GM10248 (cell line): ENCODE measurements at regions not wholly inside any gene's neighbourhood (a gene's known extent, or its start where the extent isn't known, plus 50 kb on each side); places are given as distances from the start of the nearest gene placed in this dataset.

ENCODE experiments used
- CTCF ChIA-PET: fragments of 300-600 bp; sonication (Branson Sonifier 250); formaldehyde crosslinking; extraction: SDS; loops from one replicate; lab custom pipeline; 2021; ENCODE audit warnings: antibody characterized with exemption; lab: Yijun Ruan, JAX
- POLR2A ChIA-PET: fragments of 350-650 bp; sonication (Branson Sonifier 250); formaldehyde crosslinking; extraction: SDS; loops from one replicate; lab custom pipeline; 2020; ENCODE audit warnings: antibody characterized with exemption; lab: Yijun Ruan, JAX
- DNase-seq: peaks from one replicate; pipeline ENCODE4 v3.0.0; 2012; ENCODE audit errors: extremely low spot score
- TF ChIP-seq, protein P1 (sequence below): IDR thresholded peaks from 2 replicates; pipeline ENCODE4 v1.5.1; 2012; ENCODE audit warnings: mild to moderate bottlenecking, low read depth; ENCODE audit errors: extremely low read depth, missing control alignments, control extremely low read depth

DNA sequence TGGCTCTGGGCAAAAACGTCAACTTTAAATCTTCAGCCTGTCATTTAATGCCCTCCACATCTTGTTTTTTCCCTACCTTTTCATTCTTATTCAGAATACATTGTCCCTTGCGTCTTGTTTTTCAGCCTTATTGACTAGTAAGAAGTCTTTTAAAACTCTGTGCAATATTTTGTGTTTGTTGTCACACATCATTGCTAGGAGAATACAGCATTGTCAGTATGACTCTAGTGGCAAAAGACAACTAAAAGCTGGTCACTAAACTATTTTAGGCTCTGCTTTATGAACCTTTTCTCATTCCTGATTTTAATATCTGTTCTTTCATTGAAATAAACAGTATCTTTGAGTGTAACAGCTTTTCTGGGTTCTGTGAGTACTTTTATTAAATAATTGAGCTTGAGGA is 447.8 kb upstream of the CCDC179 start:
- ChIA-PET POLR2A (no interaction called here), CTCF (no interaction called here)
- no peak for DNase-seq
- TF ChIP-seq, protein P1, sequence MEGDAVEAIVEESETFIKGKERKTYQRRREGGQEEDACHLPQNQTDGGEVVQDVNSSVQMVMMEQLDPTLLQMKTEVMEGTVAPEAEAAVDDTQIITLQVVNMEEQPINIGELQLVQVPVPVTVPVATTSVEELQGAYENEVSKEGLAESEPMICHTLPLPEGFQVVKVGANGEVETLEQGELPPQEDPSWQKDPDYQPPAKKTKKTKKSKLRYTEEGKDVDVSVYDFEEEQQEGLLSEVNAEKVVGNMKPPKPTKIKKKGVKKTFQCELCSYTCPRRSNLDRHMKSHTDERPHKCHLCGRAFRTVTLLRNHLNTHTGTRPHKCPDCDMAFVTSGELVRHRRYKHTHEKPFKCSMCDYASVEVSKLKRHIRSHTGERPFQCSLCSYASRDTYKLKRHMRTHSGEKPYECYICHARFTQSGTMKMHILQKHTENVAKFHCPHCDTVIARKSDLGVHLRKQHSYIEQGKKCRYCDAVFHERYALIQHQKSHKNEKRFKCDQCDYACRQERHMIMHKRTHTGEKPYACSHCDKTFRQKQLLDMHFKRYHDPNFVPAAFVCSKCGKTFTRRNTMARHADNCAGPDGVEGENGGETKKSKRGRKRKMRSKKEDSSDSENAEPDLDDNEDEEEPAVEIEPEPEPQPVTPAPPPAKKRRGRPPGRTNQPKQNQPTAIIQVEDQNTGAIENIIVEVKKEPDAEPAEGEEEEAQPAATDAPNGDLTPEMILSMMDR: no peak

DNA sequence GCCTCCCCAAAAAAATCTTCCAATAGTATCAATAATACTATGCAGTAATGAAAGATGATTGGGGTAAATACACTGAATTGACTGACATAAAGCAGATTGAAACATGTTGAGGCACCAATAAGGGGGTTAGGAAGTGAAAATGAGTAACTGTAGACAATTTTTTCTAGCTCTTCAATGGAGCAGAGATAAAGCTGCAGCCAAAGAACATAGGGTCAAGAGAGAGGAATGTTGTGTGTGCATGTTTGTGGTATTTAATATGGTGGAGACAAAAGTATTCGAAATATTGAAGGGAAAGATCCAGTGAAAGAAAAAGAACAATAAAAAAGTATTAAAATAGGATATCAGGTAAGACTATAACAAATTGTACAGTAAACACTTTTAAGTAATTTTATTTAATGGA is 450.0 kb upstream of the CCDC179 start:
- TF ChIP-seq, protein P1: no peak
- POLR2A ChIA-PET: no interaction called here
- no peak for DNase-seq
- CTCF ChIA-PET: interaction anchor here (1.2 kb wide), 1 partner anchor 9 kb away, joined by 3 read pairs; no protein-coding TSS in a partner anchor

DNA sequence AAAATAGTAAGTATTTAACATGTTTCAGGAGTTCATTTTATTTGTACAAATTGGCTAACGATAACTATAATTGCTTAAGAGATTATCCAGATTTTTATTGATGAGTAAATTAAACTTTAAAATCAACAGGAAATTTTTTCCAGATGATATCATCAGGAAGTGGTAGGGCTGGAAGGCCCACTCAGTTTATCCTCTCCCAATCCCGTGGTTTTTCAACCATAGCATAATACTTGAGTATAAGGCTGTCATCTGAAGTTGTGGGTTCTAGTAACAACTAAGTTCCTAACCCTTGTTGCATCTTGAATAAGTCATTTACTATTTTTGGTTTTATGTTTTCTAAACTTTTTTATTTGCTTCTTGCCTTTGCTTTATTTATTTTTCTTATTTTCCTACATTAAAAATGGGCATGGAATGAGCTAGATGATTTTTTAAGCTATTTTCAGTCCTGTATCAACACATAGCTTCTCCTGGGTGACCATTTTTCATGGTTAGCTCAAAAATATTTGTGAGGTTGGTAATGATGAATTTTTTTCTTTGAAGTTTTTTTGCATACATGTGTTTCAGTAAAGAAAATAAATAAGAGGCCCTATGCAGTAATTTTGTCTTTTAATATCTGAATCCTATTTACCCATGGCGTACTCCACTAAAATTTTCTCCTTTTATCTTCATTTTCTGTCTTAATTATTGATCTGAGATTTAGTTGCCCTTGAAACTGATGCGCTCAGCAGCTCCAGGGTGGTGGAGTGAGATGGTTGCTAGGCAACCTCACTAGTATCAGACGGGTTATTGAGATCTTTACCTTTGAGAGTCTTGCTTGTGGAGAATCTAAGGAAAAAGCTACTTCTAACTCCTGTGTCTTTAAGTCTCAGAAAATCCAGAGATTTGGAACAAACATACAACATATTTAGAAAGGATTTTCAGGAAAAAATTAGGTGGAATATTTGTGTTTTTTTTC is 452.0 kb upstream of the CCDC179 start:
- POLR2A ChIA-PET: no interaction called here
- DNase-seq: no peak
- CTCF ChIA-PET: interaction anchor here (1.0 kb wide), 1 partner anchor 24 kb away, joined by 3 read pairs; no protein-coding TSS in a partner anchor
- TF ChIP-seq, protein P1: no peak

DNA sequence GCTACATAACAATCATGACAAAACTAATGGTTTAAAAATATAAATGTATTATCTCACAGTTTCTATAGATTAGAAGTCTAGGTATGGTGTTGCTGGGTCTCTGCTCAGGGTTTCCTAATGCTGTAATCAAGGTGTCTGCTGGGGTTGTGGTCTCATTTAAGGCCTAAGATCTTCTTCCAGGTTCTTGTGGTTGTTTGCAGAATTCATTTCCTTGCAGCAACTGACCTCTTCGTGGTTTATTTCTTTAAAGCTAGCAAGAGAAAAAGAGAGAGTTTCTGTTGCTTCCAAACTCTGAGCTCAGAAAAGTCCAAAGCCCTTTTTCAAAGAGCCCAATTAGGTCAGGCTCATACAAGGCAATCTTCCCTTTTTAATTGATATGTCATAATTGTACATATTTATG is 452.7 kb upstream of the CCDC179 start:
- CTCF ChIA-PET: interaction anchor here (1.0 kb wide), 1 partner anchor 25 kb away, joined by 3 read pairs; no protein-coding TSS in a partner anchor
- POLR2A ChIA-PET: no interaction called here
- no peak for DNase-seq
- TF ChIP-seq, protein P1: no peak

DNA sequence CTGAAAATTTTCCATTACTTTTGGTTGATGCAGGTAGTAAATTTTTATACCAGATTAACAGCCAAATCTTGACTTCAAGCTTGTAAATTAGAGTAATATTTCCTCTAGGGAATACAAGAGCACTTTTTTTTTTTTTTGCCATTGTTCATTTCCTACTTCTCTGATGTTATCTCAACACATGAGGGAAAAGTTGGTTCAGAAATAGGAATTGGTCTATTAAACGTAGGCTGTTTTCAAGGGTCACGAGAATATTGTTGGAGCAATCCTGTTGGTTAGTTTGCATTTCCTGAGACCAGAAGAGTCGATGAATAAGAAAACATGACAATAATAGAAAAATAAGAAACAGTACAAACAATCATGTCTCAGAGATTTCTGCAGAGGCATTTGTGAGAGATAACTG is 453.9 kb upstream of the CCDC179 start:
- ChIA-PET POLR2A (no interaction called here), CTCF (no interaction called here)
- TF ChIP-seq, protein P1: no peak
- no peak for DNase-seq

DNA sequence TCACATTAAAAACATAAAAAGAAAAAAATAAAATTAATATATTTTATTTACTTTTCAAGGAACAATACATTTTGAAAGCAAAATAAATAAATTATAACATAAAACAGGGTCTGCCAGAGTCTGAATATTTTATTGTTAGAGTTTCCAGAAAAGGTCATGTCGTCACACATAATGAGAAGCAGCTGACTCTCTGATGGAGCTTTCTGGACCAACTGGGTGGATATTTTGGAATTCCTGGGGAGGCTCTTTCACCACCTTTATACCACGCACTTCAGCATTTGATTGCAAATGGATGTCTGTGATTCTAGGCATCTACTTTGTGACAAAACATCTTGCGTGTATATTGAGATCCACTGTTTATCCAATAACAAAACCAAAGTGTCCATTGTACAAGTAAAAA is 455.0 kb upstream of the CCDC179 start:
- POLR2A ChIA-PET: no interaction called here

More for the DNA sequence above, 455.0 kb upstream of the CCDC179 start:
- CTCF ChIA-PET: no interaction called here
- TF ChIP-seq, protein P1: no peak
- DNase-seq: no peak
